ENCODE measurements at regions not wholly inside any gene's neighbourhood (a gene's known extent, or its start where the extent isn't known, plus 50 kb on each side); places are given as distances from the start of the nearest gene placed in this dataset.

DNA sequence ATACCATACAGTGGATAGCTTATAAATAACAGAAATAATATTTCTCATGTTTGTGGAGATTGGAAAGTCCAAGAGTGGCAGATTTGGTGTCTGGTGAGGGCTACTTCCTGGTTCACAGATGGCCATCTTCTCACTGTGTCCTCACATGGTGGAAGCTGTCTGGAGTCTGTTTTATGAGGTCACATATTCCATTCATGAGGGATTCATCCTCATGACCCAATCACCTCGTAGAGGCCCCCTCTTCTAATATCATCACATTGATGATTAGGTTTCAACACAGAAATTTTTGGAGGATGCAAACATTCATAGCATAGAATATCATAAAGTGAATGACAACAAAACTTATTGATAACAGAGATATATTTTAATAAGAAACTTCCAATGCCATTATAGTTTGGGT lies 568.0 kb downstream of the STIM2 start:
- TF ChIP-seq, protein P1, sequence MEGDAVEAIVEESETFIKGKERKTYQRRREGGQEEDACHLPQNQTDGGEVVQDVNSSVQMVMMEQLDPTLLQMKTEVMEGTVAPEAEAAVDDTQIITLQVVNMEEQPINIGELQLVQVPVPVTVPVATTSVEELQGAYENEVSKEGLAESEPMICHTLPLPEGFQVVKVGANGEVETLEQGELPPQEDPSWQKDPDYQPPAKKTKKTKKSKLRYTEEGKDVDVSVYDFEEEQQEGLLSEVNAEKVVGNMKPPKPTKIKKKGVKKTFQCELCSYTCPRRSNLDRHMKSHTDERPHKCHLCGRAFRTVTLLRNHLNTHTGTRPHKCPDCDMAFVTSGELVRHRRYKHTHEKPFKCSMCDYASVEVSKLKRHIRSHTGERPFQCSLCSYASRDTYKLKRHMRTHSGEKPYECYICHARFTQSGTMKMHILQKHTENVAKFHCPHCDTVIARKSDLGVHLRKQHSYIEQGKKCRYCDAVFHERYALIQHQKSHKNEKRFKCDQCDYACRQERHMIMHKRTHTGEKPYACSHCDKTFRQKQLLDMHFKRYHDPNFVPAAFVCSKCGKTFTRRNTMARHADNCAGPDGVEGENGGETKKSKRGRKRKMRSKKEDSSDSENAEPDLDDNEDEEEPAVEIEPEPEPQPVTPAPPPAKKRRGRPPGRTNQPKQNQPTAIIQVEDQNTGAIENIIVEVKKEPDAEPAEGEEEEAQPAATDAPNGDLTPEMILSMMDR (IDR thresholded peaks at IDR 0.05), result no peak
- no peak for TF ChIP-seq POLR2A (IDR thresholded peaks at IDR 0.05)

Measured in body of pancreas (tissue), 4 donors.